ENCODE measurements at regions not wholly inside any gene's neighbourhood (a gene's known extent, or its start where the extent isn't known, plus 50 kb on each side); places are given as distances from the start of the nearest gene placed in this dataset.

- no peak for DNase-seq
Measured at GRCh38 chr15:97840501-97840900, 120.0 kb upstream of the ARRDC4 start.

- no peak for DNase-seq
Measured at GRCh38 chr15:97841558-97841957, 118.9 kb upstream of the ARRDC4 start.

GRCh38 chr15:97849183-97849582, 111.3 kb upstream of the ARRDC4 start:
- no peak for DNase-seq

GRCh38 chr15:97858296-97858695, 102.2 kb upstream of the ARRDC4 start:
- DNase-seq = no peak

GRCh38 chr15:97861529-97862260, 98.8 kb upstream of the ARRDC4 start:
- DNase-seq = no peak

GRCh38 chr15:97866959-97867358, 93.5 kb upstream of the ARRDC4 start:
- no peak for DNase-seq

GRCh38 chr15:97867870-97868269, 92.6 kb upstream of the ARRDC4 start:
- no peak for DNase-seq

GRCh38 chr15:97868981-97869380, 91.5 kb upstream of the ARRDC4 start:
- DNase-seq = no peak

- DNase-seq = no peak
Measured at GRCh38 chr15:97870771-97871170, 89.7 kb upstream of the ARRDC4 start.

GRCh38 chr15:97874139-97874538, 86.4 kb upstream of the ARRDC4 start:
- no peak for DNase-seq

- DNase-seq = no peak
Measured at GRCh38 chr15:97875025-97875512, 85.4 kb upstream of the ARRDC4 start.

- no peak for DNase-seq
Measured at GRCh38 chr15:97875513-97876280, 84.8 kb upstream of the ARRDC4 start.

GRCh38 chr15:97876281-97876675, 84.2 kb upstream of the ARRDC4 start:
- DNase-seq = no peak

GRCh38 chr15:97881346-97881965, 79.0 kb upstream of the ARRDC4 start:
- no peak for DNase-seq

GRCh38 chr15:97884513-97885131, 75.9 kb upstream of the ARRDC4 start:
- DNase-seq = no peak

- no peak for DNase-seq
Measured at GRCh38 chr15:97890307-97890706, 70.2 kb upstream of the ARRDC4 start.

- no peak for DNase-seq
Measured at GRCh38 chr15:97892167-97892938, 68.2 kb upstream of the ARRDC4 start.

- no peak for DNase-seq
Measured at GRCh38 chr15:97893967-97894366, 66.5 kb upstream of the ARRDC4 start.

GRCh38 chr15:97899981-97900380, 60.5 kb upstream of the ARRDC4 start:
- DNase-seq = no peak

GRCh38 chr15:97902140-97902780, 58.2 kb upstream of the ARRDC4 start:
- DNase-seq = no peak

GRCh38 chr15:97903560-97903959, 56.9 kb upstream of the ARRDC4 start:
- no peak for DNase-seq

- peak; percentile 11 to 21 for DNase-seq
Measured at GRCh38 chr15:97903971-97904572, 56.4 kb upstream of the ARRDC4 start.

All from activated CD4-positive, alpha-beta T cell treated with anti-CD3 and anti-CD28 coated beads, Interleukin-2, amount 50 U/mL, for 48 hours (primary cell).